GM21529 (cell line): ENCODE measurements at regions not wholly inside any gene's neighbourhood (a gene's known extent, or its start where the extent isn't known, plus 50 kb on each side); places are given as distances from the start of the nearest gene placed in this dataset.

Source experiments
- ATAC-seq: cut with Tn5 transposase; IDR thresholded peaks from one replicate; pipeline ENCODE4 v1.9.1; 2021; ENCODE audit not compliant: unreplicated experiment

- ATAC-seq: no peak
Measured at GRCh38 chr9:28293369-28294090, 720.2 kb upstream of the C9orf72 start.

- ATAC-seq: no peak
Measured at GRCh38 chr9:28301281-28301680, 728.0 kb upstream of the C9orf72 start.

GRCh38 chr9:28317745-28318144 is 744.5 kb upstream of the C9orf72 start:
- ATAC-seq: no peak

- no peak for ATAC-seq
Measured at GRCh38 chr9:28318515-28318914, 745.2 kb upstream of the C9orf72 start.

- no peak for ATAC-seq
Measured at GRCh38 chr9:28319981-28320380, 746.7 kb upstream of the C9orf72 start.

GRCh38 chr9:28320616-28321015 is 747.3 kb upstream of the C9orf72 start:
- no peak for ATAC-seq

GRCh38 chr9:28329323-28329722 is 756.0 kb upstream of the C9orf72 start:
- ATAC-seq: no peak

- ATAC-seq: no peak
Measured at GRCh38 chr9:28332648-28333047, 759.4 kb upstream of the C9orf72 start.

- ATAC-seq: no peak
Measured at GRCh38 chr9:28341913-28342312, 768.6 kb upstream of the C9orf72 start.

GRCh38 chr9:28342815-28343338 is 769.6 kb upstream of the C9orf72 start:
- ATAC-seq: no peak

- no peak for ATAC-seq
Measured at GRCh38 chr9:28363151-28363562, 789.9 kb upstream of the C9orf72 start.

- ATAC-seq: no peak
Measured at GRCh38 chr9:28365020-28365640, 791.8 kb upstream of the C9orf72 start.

- ATAC-seq: no peak
Measured at GRCh38 chr9:28365728-28366127, 792.4 kb upstream of the C9orf72 start.

GRCh38 chr9:28378231-28378630 is 805.0 kb upstream of the C9orf72 start:
- ATAC-seq: no peak

GRCh38 chr9:28379082-28379481 is 805.8 kb upstream of the C9orf72 start:
- ATAC-seq: no peak

GRCh38 chr9:28389411-28389810 is 816.1 kb upstream of the C9orf72 start:
- no peak for ATAC-seq

- ATAC-seq: no peak
Measured at GRCh38 chr9:28394774-28395173, 821.5 kb upstream of the C9orf72 start.

- no peak for ATAC-seq
Measured at GRCh38 chr9:28396058-28396457, 822.8 kb upstream of the C9orf72 start.

GRCh38 chr9:28407351-28407750 is 834.1 kb upstream of the C9orf72 start:
- no peak for ATAC-seq

GRCh38 chr9:28409919-28410318 is 836.6 kb upstream of the C9orf72 start:
- no peak for ATAC-seq

- no peak for ATAC-seq
Measured at GRCh38 chr9:28410411-28410810, 837.1 kb upstream of the C9orf72 start.

GRCh38 chr9:28413471-28413870 is 840.2 kb upstream of the C9orf72 start:
- ATAC-seq: no peak

- ATAC-seq: no peak
Measured at GRCh38 chr9:28423255-28423654, 850.0 kb upstream of the C9orf72 start.
